ENCODE measurements at regions not wholly inside any gene's neighbourhood (a gene's known extent, or its start where the extent isn't known, plus 50 kb on each side); places are given as distances from the start of the nearest gene placed in this dataset.

DNA sequence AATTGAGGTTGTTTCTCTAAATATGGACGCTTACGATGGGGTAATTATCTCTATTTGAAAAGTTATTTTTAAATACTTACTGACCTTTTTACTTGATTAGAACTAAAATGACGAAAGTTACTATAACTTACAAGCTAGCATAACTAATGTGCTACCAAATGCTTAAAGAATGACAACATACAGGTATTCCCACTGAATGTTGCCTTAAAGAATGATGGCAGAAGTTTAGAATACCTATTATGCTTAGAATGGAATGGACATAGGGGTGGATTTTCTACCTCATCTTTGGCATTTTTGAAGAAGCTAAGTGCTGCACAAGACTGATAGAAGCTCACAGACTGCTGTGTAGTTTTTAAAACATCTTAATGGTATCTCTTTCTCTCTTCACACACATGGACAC is 284.8 kb downstream of the THBS2 start:
- TF ChIP-seq, protein P1, sequence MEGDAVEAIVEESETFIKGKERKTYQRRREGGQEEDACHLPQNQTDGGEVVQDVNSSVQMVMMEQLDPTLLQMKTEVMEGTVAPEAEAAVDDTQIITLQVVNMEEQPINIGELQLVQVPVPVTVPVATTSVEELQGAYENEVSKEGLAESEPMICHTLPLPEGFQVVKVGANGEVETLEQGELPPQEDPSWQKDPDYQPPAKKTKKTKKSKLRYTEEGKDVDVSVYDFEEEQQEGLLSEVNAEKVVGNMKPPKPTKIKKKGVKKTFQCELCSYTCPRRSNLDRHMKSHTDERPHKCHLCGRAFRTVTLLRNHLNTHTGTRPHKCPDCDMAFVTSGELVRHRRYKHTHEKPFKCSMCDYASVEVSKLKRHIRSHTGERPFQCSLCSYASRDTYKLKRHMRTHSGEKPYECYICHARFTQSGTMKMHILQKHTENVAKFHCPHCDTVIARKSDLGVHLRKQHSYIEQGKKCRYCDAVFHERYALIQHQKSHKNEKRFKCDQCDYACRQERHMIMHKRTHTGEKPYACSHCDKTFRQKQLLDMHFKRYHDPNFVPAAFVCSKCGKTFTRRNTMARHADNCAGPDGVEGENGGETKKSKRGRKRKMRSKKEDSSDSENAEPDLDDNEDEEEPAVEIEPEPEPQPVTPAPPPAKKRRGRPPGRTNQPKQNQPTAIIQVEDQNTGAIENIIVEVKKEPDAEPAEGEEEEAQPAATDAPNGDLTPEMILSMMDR (IDR thresholded peaks at IDR 0.05; ENCODE audit: low read length): no peak
- no peak for TF ChIP-seq EZH2 (optimal IDR thresholded peaks at IDR 0.05; ENCODE audit: low read depth, low read length)
